GM12878 (cell line): ENCODE measurements at regions not wholly inside any gene's neighbourhood (a gene's known extent, or its start where the extent isn't known, plus 50 kb on each side); places are given as distances from the start of the nearest gene placed in this dataset.

Source experiments
- ATF7 ChIP-seq: fragments of 450-650 bp; IDR thresholded peaks from 2 replicates; pipeline ENCODE4 v1.6.1; 2016; ENCODE audit warnings: low read depth, mild to moderate bottlenecking
- BMI1 ChIP-seq: fragments of 450-650 bp; IDR thresholded peaks from 2 replicates; pipeline ENCODE4 v1.6.1; 2016; ENCODE audit warnings: mild to moderate bottlenecking, moderate library complexity, borderline replicate concordance
- CBX3 ChIP-seq: fragments of 200-600 bp; sonication (generic); IDR thresholded peaks from 2 replicates; pipeline ENCODE4 v1.6.1; 2016; ENCODE audit warnings: low read depth, borderline replicate concordance
- IKZF2 ChIP-seq, 2 experiments: fragments of 450-650 bp; IDR thresholded peaks; 2 replicates each; pipeline ENCODE4 v1.6.1; 2017; ENCODE audit warnings: mild to moderate bottlenecking in 2 of 2, moderate library complexity in 2 of 2
- KDM1A ChIP-seq: fragments of 200-600 bp; sonication (generic); IDR thresholded peaks from 2 replicates; pipeline ENCODE4 v1.6.1; 2016; ENCODE audit warnings: borderline replicate concordance
- MYB ChIP-seq: fragments of 150-350 bp; IDR thresholded peaks from 2 replicates; pipeline ENCODE4 v1.6.1; 2014; ENCODE audit warnings: mild to moderate bottlenecking, low read depth, low read length, borderline replicate concordance
- NFXL1 ChIP-seq: fragments of 450-650 bp; IDR thresholded peaks from 2 replicates; pipeline ENCODE4 v1.6.1; 2017; ENCODE audit warnings: antibody characterized with exemption, mild to moderate bottlenecking, borderline replicate concordance
- TF ChIP-seq, protein P1 (sequence below): fragments of 450-650 bp; IDR thresholded peaks from 2 replicates; pipeline ENCODE4 v1.6.1; 2017; ENCODE audit warnings: antibody characterized with exemption, mild to moderate bottlenecking, moderate library complexity
- TF ChIP-seq, protein P2 (sequence below): fragments of 450-650 bp; IDR thresholded peaks from 2 replicates; pipeline ENCODE4 v1.6.1; 2017; ENCODE audit warnings: mild to moderate bottlenecking, moderate library complexity
- TF ChIP-seq, protein P3 (sequence below): fragments of 450-650 bp; IDR thresholded peaks from 2 replicates; pipeline ENCODE4 v1.6.1; 2017; ENCODE audit warnings: low read depth, mild to moderate bottlenecking, moderate library complexity
- TF ChIP-seq, protein P4 (sequence below): fragments of 150-350 bp; IDR thresholded peaks from 2 replicates; pipeline ENCODE4 v1.6.1; 2016; ENCODE audit warnings: low read depth, low read length
- TF ChIP-seq, protein P5 (sequence below): fragments of 450-650 bp; conservative IDR thresholded peaks from 2 replicates; pipeline ENCODE4 v1.6.1; 2017; ENCODE audit warnings: mild to moderate bottlenecking, moderate library complexity

DNA sequence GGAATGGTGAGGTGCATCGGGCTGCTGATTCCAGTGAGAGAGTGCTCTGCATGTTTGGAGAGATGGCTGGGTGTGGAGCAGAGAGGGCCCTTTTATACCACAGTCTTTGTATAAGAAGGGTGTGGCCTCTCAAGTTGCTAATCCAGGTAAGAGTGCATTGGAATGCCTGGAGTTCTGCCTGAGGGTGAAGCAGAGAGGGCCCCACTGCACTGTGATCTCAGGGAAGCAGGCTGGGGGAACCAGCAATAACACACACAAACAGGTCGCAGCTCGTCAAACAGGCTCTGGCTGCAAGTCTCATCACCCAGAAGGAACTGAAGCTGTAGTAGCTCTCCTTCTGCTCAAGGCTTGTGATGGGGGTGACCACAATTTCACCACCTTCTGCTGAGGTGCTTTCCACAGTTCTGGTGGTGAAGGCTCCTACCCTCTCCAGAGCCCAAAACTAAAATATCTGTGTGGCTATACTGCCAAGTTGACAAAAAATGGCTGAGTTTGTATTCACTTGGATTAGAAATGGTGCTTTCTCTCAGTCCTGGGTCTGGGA is 687.4 kb upstream of the HS3ST1 start (continued):
- TF ChIP-seq, protein P1, sequence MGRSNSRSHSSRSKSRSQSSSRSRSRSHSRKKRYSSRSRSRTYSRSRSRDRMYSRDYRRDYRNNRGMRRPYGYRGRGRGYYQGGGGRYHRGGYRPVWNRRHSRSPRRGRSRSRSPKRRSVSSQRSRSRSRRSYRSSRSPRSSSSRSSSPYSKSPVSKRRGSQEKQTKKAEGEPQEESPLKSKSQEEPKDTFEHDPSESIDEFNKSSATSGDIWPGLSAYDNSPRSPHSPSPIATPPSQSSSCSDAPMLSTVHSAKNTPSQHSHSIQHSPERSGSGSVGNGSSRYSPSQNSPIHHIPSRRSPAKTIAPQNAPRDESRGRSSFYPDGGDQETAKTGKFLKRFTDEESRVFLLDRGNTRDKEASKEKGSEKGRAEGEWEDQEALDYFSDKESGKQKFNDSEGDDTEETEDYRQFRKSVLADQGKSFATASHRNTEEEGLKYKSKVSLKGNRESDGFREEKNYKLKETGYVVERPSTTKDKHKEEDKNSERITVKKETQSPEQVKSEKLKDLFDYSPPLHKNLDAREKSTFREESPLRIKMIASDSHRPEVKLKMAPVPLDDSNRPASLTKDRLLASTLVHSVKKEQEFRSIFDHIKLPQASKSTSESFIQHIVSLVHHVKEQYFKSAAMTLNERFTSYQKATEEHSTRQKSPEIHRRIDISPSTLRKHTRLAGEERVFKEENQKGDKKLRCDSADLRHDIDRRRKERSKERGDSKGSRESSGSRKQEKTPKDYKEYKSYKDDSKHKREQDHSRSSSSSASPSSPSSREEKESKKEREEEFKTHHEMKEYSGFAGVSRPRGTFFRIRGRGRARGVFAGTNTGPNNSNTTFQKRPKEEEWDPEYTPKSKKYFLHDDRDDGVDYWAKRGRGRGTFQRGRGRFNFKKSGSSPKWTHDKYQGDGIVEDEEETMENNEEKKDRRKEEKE, result no peak
- TF ChIP-seq ATF7 (no peak), KDM1A (no peak), IKZF2 (IDR thresholded peaks at IDR 0.05) (no peak), MYB (no peak), BMI1 (no peak), CBX3 (no peak), NFXL1 (no peak)
- TF ChIP-seq, protein P2, sequence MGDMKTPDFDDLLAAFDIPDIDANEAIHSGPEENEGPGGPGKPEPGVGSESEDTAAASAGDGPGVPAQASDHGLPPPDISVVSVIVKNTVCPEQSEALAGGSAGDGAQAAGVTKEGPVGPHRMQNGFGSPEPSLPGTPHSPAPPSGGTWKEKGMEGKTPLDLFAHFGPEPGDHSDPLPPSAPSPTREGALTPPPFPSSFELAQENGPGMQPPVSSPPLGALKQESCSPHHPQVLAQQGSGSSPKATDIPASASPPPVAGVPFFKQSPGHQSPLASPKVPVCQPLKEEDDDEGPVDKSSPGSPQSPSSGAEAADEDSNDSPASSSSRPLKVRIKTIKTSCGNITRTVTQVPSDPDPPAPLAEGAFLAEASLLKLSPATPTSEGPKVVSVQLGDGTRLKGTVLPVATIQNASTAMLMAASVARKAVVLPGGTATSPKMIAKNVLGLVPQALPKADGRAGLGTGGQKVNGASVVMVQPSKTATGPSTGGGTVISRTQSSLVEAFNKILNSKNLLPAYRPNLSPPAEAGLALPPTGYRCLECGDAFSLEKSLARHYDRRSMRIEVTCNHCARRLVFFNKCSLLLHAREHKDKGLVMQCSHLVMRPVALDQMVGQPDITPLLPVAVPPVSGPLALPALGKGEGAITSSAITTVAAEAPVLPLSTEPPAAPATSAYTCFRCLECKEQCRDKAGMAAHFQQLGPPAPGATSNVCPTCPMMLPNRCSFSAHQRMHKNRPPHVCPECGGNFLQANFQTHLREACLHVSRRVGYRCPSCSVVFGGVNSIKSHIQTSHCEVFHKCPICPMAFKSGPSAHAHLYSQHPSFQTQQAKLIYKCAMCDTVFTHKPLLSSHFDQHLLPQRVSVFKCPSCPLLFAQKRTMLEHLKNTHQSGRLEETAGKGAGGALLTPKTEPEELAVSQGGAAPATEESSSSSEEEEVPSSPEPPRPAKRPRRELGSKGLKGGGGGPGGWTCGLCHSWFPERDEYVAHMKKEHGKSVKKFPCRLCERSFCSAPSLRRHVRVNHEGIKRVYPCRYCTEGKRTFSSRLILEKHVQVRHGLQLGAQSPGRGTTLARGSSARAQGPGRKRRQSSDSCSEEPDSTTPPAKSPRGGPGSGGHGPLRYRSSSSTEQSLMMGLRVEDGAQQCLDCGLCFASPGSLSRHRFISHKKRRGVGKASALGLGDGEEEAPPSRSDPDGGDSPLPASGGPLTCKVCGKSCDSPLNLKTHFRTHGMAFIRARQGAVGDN, result no peak
- TF ChIP-seq, protein P3, sequence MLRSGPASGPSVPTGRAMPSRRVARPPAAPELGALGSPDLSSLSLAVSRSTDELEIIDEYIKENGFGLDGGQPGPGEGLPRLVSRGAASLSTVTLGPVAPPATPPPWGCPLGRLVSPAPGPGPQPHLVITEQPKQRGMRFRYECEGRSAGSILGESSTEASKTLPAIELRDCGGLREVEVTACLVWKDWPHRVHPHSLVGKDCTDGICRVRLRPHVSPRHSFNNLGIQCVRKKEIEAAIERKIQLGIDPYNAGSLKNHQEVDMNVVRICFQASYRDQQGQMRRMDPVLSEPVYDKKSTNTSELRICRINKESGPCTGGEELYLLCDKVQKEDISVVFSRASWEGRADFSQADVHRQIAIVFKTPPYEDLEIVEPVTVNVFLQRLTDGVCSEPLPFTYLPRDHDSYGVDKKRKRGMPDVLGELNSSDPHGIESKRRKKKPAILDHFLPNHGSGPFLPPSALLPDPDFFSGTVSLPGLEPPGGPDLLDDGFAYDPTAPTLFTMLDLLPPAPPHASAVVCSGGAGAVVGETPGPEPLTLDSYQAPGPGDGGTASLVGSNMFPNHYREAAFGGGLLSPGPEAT, result no peak
- TF ChIP-seq, protein P4, sequence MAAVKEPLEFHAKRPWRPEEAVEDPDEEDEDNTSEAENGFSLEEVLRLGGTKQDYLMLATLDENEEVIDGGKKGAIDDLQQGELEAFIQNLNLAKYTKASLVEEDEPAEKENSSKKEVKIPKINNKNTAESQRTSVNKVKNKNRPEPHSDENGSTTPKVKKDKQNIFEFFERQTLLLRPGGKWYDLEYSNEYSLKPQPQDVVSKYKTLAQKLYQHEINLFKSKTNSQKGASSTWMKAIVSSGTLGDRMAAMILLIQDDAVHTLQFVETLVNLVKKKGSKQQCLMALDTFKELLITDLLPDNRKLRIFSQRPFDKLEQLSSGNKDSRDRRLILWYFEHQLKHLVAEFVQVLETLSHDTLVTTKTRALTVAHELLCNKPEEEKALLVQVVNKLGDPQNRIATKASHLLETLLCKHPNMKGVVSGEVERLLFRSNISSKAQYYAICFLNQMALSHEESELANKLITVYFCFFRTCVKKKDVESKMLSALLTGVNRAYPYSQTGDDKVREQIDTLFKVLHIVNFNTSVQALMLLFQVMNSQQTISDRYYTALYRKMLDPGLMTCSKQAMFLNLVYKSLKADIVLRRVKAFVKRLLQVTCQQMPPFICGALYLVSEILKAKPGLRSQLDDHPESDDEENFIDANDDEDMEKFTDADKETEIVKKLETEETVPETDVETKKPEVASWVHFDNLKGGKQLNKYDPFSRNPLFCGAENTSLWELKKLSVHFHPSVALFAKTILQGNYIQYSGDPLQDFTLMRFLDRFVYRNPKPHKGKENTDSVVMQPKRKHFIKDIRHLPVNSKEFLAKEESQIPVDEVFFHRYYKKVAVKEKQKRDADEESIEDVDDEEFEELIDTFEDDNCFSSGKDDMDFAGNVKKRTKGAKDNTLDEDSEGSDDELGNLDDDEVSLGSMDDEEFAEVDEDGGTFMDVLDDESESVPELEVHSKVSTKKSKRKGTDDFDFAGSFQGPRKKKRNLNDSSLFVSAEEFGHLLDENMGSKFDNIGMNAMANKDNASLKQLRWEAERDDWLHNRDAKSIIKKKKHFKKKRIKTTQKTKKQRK, result no peak
- TF ChIP-seq, protein P5, sequence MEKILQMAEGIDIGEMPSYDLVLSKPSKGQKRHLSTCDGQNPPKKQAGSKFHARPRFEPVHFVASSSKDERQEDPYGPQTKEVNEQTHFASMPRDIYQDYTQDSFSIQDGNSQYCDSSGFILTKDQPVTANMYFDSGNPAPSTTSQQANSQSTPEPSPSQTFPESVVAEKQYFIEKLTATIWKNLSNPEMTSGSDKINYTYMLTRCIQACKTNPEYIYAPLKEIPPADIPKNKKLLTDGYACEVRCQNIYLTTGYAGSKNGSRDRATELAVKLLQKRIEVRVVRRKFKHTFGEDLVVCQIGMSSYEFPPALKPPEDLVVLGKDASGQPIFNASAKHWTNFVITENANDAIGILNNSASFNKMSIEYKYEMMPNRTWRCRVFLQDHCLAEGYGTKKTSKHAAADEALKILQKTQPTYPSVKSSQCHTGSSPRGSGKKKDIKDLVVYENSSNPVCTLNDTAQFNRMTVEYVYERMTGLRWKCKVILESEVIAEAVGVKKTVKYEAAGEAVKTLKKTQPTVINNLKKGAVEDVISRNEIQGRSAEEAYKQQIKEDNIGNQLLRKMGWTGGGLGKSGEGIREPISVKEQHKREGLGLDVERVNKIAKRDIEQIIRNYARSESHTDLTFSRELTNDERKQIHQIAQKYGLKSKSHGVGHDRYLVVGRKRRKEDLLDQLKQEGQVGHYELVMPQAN, result no peak
